ENCODE measurements at regions not wholly inside any gene's neighbourhood (a gene's known extent, or its start where the extent isn't known, plus 50 kb on each side); places are given as distances from the start of the nearest gene placed in this dataset.

DNA sequence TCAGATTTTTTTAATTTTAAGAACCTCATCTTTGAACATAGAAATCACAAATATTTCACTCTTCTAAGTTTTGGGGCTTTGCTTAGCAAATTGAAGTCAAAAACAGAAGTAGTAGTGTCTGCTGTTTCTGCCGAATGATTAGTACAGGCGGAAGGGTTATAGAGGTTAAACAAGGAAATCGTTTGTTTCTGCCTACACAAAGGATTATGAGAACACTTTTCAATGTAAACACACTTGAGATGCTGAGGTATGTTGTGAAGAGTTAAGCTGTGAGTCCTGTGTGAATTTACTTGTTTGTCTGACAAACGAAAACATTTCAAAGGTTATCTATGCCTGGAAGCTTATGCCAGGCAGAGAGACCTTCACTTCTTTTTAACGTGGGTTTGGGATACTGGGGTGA is 224.8 kb downstream of the CETN3 start:
- TF ChIP-seq, protein P1, sequence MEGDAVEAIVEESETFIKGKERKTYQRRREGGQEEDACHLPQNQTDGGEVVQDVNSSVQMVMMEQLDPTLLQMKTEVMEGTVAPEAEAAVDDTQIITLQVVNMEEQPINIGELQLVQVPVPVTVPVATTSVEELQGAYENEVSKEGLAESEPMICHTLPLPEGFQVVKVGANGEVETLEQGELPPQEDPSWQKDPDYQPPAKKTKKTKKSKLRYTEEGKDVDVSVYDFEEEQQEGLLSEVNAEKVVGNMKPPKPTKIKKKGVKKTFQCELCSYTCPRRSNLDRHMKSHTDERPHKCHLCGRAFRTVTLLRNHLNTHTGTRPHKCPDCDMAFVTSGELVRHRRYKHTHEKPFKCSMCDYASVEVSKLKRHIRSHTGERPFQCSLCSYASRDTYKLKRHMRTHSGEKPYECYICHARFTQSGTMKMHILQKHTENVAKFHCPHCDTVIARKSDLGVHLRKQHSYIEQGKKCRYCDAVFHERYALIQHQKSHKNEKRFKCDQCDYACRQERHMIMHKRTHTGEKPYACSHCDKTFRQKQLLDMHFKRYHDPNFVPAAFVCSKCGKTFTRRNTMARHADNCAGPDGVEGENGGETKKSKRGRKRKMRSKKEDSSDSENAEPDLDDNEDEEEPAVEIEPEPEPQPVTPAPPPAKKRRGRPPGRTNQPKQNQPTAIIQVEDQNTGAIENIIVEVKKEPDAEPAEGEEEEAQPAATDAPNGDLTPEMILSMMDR (IDR thresholded peaks at IDR 0.05; ENCODE audit: insufficient read depth, low read length): no peak
- TF ChIP-seq POLR2AphosphoS5 (IDR thresholded peaks at IDR 0.05; ENCODE audit: low read depth): no peak
- TF ChIP-seq, protein P2, sequence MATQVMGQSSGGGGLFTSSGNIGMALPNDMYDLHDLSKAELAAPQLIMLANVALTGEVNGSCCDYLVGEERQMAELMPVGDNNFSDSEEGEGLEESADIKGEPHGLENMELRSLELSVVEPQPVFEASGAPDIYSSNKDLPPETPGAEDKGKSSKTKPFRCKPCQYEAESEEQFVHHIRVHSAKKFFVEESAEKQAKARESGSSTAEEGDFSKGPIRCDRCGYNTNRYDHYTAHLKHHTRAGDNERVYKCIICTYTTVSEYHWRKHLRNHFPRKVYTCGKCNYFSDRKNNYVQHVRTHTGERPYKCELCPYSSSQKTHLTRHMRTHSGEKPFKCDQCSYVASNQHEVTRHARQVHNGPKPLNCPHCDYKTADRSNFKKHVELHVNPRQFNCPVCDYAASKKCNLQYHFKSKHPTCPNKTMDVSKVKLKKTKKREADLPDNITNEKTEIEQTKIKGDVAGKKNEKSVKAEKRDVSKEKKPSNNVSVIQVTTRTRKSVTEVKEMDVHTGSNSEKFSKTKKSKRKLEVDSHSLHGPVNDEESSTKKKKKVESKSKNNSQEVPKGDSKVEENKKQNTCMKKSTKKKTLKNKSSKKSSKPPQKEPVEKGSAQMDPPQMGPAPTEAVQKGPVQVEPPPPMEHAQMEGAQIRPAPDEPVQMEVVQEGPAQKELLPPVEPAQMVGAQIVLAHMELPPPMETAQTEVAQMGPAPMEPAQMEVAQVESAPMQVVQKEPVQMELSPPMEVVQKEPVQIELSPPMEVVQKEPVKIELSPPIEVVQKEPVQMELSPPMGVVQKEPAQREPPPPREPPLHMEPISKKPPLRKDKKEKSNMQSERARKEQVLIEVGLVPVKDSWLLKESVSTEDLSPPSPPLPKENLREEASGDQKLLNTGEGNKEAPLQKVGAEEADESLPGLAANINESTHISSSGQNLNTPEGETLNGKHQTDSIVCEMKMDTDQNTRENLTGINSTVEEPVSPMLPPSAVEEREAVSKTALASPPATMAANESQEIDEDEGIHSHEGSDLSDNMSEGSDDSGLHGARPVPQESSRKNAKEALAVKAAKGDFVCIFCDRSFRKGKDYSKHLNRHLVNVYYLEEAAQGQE (IDR thresholded peaks at IDR 0.05; ENCODE audit: insufficient replicate concordance, low read depth): no peak
- no peak for TF ChIP-seq GABPA (IDR thresholded peaks at IDR 0.05; ENCODE audit: low read depth)
